OCI-LY3 (cell line): ENCODE measurements at regions not wholly inside any gene's neighbourhood (a gene's known extent, or its start where the extent isn't known, plus 50 kb on each side); places are given as distances from the start of the nearest gene placed in this dataset.

ENCODE experiments used
- CTCF ChIP-seq: fragments of 200-600, 300-600 bp; sonication (generic); IDR thresholded peaks from 2 replicates; pipeline ENCODE4 v1.5.1; 2014; ENCODE audit warnings: antibody characterized with exemption, low read length, low read depth
- EZH2phosphoT487 ChIP-seq: fragments of 200-600 bp; shearing (Covaris generic); IDR thresholded peaks from 2 replicates; pipeline ENCODE4 v1.6.1; 2018; ENCODE audit warnings: antibody characterized with exemption, mixed run types, low read depth

GRCh38 chr5:25539536-25539935, 894.8 kb upstream of the CDH10 start:
- TF ChIP-seq CTCF (no peak), EZH2phosphoT487 (no peak)
